HUES48 (cell line): ENCODE measurements at regions not wholly inside any gene's neighbourhood (a gene's known extent, or its start where the extent isn't known, plus 50 kb on each side); places are given as distances from the start of the nearest gene placed in this dataset.

Experiments used
- H3K27ac ChIP-seq: one replicate; pipeline ENCODE4 v1.7.0; 2013; ENCODE audit warnings: low read depth, low read length, inconsistent platforms
- H3K27me3 ChIP-seq: 2 replicates; pipeline ENCODE4 v1.6.1; 2013; ENCODE audit warnings: mild to moderate bottlenecking, low read length; ENCODE audit not compliant: control insufficient read depth, insufficient read depth
- H3K36me3 ChIP-seq: 2 replicates; pipeline ENCODE4 v1.6.1; 2013; ENCODE audit warnings: low read length; ENCODE audit not compliant: control insufficient read depth, insufficient read depth
- H3K4me1 ChIP-seq: 2 replicates; pipeline ENCODE4 v1.6.1; 2013; ENCODE audit warnings: mild to moderate bottlenecking, low read length; ENCODE audit not compliant: control insufficient read depth, insufficient read depth
- H3K4me3 ChIP-seq: 2 replicates; pipeline ENCODE4 v1.5.1; 2013; ENCODE audit warnings: mild to moderate bottlenecking, low read depth, low read length
- H3K9ac ChIP-seq: 2 replicates; pipeline ENCODE4 v1.6.1; 2013; ENCODE audit warnings: mild to moderate bottlenecking, low read depth, low read length, moderate library complexity
- H3K9me3 ChIP-seq: 2 replicates; pipeline ENCODE4 v1.6.1; 2013; ENCODE audit warnings: low read length; ENCODE audit not compliant: control insufficient read depth, insufficient read depth

DNA sequence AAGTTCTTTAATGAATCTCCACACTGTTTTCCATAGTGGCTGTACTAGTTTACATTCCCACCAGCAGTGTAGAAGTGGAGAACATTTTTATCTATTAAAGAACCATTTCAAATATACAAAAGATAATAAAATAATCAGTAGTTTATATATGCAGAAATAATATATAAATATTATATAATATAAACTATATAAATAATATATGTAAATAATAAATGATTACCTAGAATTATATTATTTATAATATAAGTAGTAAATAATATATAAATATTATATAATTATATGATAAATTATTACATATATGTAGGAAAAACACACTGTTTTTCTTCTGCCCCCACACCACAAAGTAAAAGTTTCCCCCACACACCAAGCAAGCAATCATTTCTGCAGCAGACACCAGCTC is 83.5 kb upstream of the NEUROD6 start:
- H3K27me3 ChIP-seq, result no peaks in the 10 kb centered on the region
- no peak overlapping the region for H3K27ac ChIP-seq
- H3K9me3 ChIP-seq, result no peaks in the 10 kb centered on the region
- H3K36me3 ChIP-seq, result no peaks in the 10 kb centered on the region
- no peak overlapping the region for H3K4me3 ChIP-seq
- no peaks in the 10 kb centered on the region for H3K4me1 ChIP-seq
- H3K9ac ChIP-seq, result no peak overlapping the region

DNA sequence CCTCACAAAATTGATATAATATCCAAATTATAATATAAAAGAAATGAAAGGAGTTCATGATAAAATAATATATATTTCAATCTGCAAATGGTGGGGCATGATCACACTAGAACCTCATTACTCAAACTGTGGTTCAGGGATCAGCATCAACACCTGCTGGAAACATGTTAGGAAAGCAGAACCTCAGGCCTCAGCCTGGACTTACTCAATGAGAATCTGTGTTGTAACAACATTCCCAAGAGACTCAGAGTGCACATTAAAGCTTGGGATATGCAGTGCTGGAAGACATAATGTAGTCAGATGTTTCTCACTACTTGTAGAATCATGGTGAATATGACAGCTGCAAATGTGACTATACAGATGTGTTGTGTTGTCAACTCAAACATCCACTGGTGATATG is 81.7 kb upstream of the ITPRID1 start:
- Histone ChIP-seq H3K27ac (no peak overlapping the region), H3K4me3 (no peak overlapping the region), H3K4me1 (no peaks in the 10 kb centered on the region), H3K36me3 (no peaks in the 10 kb centered on the region), H3K9me3 (no peaks in the 10 kb centered on the region), H3K27me3 (no peaks in the 10 kb centered on the region), H3K9ac (no peak overlapping the region)

DNA sequence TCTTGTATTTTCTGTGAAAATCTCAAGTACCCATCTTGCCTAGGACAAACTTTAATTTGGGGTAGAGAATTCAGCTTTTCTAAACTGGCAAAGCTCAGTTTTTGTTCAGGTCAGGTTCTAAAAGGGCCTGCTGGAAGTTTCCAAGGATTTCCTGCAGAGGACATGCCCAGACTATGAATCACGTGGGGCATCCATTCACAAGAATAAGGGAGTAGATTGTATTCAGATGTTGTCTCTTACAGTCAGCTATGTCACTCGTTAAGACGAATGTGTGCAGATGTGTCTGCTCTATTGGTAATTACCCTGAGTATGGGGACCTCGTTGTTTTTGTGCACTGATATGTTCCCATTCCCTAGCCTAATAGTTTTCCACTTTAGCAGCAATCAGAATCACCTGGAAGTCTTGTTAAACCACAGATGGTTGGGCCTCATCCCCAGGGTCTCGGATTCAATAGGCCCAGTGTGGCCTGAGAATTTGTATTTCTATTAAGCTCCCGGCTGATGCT is 81.0 kb upstream of the ITPRID1 start:
- Histone ChIP-seq H3K27ac (no peak overlapping the region), H3K36me3 (no peaks in the 10 kb centered on the region), H3K4me3 (no peak overlapping the region), H3K27me3 (no peaks in the 10 kb centered on the region), H3K9ac (no peak overlapping the region), H3K9me3 (no peaks in the 10 kb centered on the region), H3K4me1 (no peaks in the 10 kb centered on the region)

DNA sequence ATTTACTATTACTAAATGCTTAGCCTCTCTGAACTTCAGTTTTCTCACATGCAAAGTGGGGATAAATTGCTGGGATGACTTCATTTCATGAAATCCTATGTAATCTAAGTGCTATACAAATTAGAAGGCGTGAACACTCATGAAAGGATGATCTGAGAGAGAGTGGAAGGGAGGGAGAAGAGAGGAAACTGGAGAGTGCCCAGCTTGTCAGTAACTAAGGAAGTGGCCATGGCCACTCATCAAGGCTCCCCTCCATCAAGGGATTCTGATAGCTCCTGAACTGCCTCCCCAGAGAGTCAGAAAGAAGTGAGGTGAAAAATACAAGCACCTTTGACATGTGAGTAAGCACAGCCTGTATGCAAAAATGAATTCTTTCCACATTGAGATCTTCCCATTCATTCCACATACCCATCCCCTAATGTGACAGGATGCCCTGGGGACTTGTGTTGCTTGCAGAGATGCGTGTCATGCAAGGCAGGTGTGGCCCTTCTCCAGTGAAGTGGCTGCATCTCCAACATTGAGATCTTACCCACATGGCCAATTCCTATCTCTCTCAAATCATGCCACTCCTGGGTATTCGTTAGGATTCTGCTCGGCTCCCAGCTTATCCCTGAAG is 76.5 kb upstream of the ITPRID1 start:
- no peak overlapping the region for H3K27ac ChIP-seq
- H3K9ac ChIP-seq, result no peak overlapping the region
- H3K9me3 ChIP-seq, result no peaks in the 10 kb centered on the region
- H3K36me3 ChIP-seq, result no peaks in the 10 kb centered on the region
- H3K27me3 ChIP-seq, result no peaks in the 10 kb centered on the region
- H3K4me1 ChIP-seq, result peaks cover 9% of the 10 kb centered on the region; the same call in 1 of the 2 replicates
- no peak overlapping the region for H3K4me3 ChIP-seq

DNA sequence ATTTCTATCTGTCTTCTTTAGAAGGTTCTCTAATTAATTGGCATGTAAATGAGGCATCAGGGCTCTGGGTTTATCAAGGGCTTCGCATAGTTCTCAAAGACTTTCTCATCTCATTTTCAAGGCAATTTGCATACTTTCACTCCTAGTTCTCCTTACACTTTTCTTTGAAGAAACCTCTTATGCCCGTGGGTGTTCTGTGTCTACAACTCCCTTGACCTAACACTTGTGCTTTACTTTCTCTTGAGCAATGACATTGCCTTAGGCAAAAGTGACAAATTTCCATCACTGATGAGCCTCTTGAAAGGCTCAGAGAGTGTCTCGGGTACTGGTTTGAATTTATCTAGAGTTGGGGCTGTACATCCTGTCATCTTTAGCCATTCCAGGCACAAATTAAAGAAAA is 74.7 kb upstream of the ITPRID1 start:
- H3K27me3 ChIP-seq, result no peaks in the 10 kb centered on the region
- H3K4me3 ChIP-seq, result no peak overlapping the region
- peaks cover 11% of the 10 kb centered on the region; the same call in 1 of the 2 replicates for H3K4me1 ChIP-seq
- no peaks in the 10 kb centered on the region for H3K9me3 ChIP-seq
- no peaks in the 10 kb centered on the region for H3K36me3 ChIP-seq
- H3K27ac ChIP-seq, result no peak overlapping the region
- no peak overlapping the region for H3K9ac ChIP-seq

DNA sequence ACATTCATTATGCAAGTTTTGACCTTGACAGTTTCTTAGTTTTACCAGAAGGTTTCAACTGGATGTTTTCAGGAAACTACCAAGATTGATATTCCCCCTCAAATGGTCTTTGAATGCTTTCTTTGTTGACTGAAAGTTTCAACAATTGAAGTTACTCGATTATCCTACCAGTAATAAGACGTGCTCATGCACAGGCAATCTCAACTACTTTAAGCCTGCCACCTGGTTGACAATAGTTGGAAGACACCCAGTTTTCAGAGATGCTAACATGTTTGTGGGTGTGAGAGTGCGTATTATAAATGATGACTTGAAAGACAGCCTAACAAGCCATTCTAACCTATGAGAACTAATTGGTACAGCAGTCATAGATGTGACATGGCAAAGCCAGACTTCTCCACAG is 73.4 kb upstream of the ITPRID1 start:
- H3K27me3 ChIP-seq, result no peaks in the 10 kb centered on the region
- H3K36me3 ChIP-seq, result no peaks in the 10 kb centered on the region
- no peak overlapping the region for H3K4me3 ChIP-seq
- H3K27ac ChIP-seq, result no peak overlapping the region
- no peaks in the 10 kb centered on the region for H3K9me3 ChIP-seq
- H3K4me1 ChIP-seq, result peaks cover 11% of the 10 kb centered on the region; the same call in 1 of the 2 replicates
- no peak overlapping the region for H3K9ac ChIP-seq

DNA sequence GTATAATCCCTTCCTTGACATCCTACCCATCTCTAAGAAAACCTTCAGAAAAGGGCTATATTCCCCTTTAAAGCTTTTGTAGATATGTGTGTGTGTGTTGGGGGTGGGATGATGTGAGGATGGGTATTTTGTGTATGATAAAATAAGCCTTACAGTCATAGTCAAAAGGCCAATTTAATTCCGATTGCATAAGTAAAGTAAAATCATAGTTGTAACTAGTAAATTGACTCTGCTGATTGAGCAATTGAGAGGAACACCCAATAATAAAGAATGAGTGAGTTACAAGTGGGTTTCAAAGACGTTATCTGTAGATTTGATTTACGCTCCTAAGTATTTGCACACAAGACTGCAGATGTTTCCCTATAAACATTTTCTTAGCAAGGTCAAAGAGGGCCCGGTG is 71.3 kb upstream of the ITPRID1 start:
- no peaks in the 10 kb centered on the region for H3K27me3 ChIP-seq
- H3K9ac ChIP-seq, result no peak overlapping the region
- no peaks in the 10 kb centered on the region for H3K36me3 ChIP-seq
- H3K9me3 ChIP-seq, result no peaks in the 10 kb centered on the region
- no peak overlapping the region for H3K4me3 ChIP-seq
- H3K27ac ChIP-seq, result no peak overlapping the region
- H3K4me1 ChIP-seq, result peaks cover 11% of the 10 kb centered on the region; the same call in 1 of the 2 replicates

DNA sequence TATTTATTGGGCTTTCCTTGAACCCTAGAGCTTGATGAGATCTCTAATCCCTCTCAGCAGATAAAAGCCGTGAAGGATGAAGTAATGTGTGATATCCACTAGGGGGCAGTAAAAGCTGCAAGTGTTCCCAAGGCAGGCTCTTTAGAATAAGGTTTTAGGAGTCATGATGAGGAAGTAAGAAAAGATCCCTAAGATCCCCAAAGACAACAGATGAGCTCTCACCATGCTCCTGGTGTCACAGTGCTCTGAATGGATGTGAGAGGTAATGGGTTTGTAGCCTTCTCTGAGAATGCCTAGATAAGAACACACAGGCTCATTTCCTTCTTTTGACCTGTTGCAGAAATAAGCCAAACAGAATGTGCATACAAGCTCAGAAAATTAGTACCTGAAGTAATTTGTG is 70.4 kb upstream of the ITPRID1 start:
- H3K36me3 ChIP-seq, result no peaks in the 10 kb centered on the region
- H3K9me3 ChIP-seq, result no peaks in the 10 kb centered on the region
- peaks cover 11% of the 10 kb centered on the region; the same call in 1 of the 2 replicates for H3K4me1 ChIP-seq
- H3K9ac ChIP-seq, result no peak overlapping the region
- no peaks in the 10 kb centered on the region for H3K27me3 ChIP-seq
- H3K27ac ChIP-seq, result no peak overlapping the region
- H3K4me3 ChIP-seq, result no peak overlapping the region

DNA sequence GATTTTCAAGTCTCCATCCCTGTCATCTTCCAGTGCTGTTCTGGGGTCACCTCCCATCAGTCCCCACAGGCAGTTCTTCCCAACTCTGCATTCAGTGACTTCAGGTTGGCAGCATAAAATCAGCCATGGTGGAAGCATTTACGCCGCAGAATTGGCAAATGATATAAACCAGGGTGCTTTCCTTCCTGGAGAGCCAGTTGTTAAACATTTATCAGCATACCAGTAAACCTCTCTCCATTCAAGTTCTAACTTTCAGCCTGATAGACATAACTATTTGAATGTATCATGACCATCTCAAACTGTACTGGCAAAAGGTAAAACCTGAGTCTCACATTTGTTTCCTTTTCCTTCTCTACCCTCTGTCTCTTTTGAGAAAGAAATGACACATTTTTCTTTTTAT is 69.7 kb upstream of the ITPRID1 start:
- no peak overlapping the region for H3K9ac ChIP-seq
- H3K36me3 ChIP-seq, result no peaks in the 10 kb centered on the region
- no peak overlapping the region for H3K4me3 ChIP-seq
- H3K27ac ChIP-seq, result no peak overlapping the region
- H3K9me3 ChIP-seq, result no peaks in the 10 kb centered on the region
- H3K27me3 ChIP-seq, result no peaks in the 10 kb centered on the region
- peaks cover 11% of the 10 kb centered on the region; the same call in 1 of the 2 replicates for H3K4me1 ChIP-seq

DNA sequence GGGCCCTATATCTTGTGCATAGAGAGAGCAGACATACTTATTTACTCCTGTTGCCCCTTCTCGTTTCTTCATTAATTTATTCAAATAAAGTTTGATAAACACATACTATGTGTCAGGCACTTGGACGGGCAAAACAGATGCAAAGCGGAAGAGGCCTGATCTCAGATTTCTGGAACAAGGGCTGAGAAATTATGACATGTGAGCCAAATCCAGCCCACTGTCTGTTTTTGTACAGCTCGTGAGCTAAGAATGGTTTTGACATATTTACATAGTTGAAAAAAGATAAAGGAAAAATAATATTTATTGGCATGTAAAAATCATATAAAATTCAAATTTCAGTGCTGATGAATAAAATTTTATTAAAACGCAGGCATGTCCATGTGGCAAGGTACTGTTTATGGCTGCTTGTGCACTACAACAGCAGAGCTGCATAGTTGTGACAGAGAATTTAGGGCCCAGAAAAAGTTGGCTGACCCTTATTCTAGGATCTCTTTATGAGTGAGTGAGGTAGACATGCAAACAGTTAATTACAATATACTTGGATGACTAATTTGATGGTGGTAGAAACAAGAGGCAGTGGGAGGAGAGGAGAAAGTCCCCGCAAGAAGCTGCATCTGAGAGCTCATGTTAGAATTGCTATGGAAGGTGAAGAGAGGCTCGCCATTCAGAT is 68.1 kb upstream of the ITPRID1 start:
- Histone ChIP-seq H3K4me1 (peaks cover 5% of the 10 kb centered on the region; the same call in 1 of the 2 replicates), H3K27ac (no peak overlapping the region), H3K27me3 (0 out of 2 replicates have a peak, but pooled peaks cover 5% of the 10 kb centered on the region), H3K4me3 (no peak overlapping the region), H3K9me3 (no peaks in the 10 kb centered on the region), H3K36me3 (no peaks in the 10 kb centered on the region), H3K9ac (no peak overlapping the region)

DNA sequence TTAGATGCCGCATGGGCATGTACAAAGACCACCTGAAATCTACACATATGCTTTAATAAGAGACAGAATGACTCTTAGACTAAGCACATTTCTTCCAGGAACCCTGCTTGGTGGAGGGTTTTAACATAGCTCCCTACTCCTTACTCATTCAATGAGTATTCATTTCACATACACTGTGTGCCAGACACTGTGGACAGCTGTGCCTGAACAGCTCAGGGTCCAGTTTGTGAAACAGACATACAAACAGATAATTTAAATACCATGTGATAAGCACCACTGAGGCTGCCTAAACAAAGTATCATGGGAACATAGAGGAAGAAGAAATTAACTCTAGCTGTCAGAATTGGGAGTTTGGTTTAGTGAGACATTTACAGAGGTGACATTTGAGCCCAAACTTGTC is 65.2 kb upstream of the ITPRID1 start:
- peaks cover 6% of the 10 kb centered on the region for H3K27me3 ChIP-seq
- no peaks in the 10 kb centered on the region for H3K36me3 ChIP-seq
- H3K9me3 ChIP-seq, result no peaks in the 10 kb centered on the region
- no peak overlapping the region for H3K27ac ChIP-seq
- H3K4me1 ChIP-seq, result 0 out of 2 replicates have a peak, but pooled peaks cover 1% of the 10 kb centered on the region
- no peak overlapping the region for H3K9ac ChIP-seq
- no peak overlapping the region for H3K4me3 ChIP-seq
